Lung microvascular endothelial cell (primary cell): ENCODE measurements at regions not wholly inside any gene's neighbourhood (a gene's known extent, or its start where the extent isn't known, plus 50 kb on each side); places are given as distances from the start of the nearest gene placed in this dataset.
A peak's percentile ranks its signal among the peaks of the same experiment; 100 is the strongest.
"Not testable (repeated sequence)": the region's sequence is repeated elsewhere in the genome, so short reads cannot be mapped to it uniquely, and the experiment has no call there.

Experiments used
- DNase-seq, 2 donors: peaks; one replicate each; pipeline versions ENCODE4 v3.0.0 to v3.0.0-alpha.2; 2010; ENCODE audit warnings: low read depth in 2 of 2

DNA sequence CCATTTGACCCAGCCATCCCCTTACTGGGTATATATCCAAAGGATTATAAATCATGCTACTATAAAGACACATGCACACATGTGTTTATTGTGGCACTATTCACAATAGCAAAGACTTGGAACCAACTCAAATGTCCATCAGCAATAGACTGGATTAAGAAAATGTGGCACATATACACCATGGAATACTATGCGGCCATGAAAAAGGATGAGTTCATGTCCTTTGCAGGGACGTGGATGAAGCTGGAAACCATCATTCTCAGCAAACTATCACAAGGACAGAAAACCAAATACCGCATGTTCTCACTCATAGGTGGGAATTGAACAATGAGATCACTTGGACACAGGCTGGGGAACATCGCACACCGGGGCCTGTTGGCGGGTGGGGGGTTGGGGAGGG is 913.4 kb upstream of the DIAPH2 start:
- DNase-seq = not testable (repeated sequence)

DNA sequence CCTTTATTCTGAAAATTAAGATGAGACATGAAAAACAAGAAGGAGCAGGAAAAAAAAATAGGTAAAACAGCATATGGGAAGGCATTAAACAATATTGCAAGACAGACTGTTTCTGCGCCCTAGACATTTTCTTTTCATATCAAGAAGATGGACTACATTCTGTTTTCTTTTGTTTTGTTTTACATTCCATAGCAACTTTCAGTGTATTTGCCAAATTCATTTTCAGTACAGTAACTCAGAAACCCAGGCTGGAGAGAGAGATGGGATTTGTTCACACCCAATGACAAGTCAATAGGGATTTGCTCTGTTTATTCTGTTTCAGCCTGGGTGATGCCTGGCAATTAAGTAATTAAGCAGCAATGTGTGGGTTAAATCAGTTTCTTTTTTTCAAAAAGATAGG is 892.8 kb upstream of the DIAPH2 start:
- DNase-seq = no peak

- no peak for DNase-seq
These were observed 887.3 kb upstream of the DIAPH2 start for GRCh38 chrX:95797344-95797743.

DNA sequence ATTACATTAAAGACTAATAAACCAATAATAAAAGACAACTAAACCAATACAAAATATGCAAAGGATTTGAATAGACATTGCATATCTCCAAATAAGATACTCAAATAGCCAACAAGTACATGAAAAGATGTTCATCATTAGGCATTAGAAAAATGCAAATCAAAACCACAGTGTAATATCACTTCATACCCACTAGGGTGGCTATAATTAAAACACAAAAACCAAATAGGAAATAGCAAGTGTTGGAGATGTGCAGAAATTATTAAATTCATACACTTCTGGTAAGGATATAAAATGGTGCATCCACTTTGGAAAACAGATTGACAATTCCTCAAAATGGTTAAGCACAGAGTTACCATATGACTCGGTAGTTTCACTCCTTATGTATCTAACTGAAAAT is 860.8 kb upstream of the DIAPH2 start:
- DNase-seq = no peak

- no peak for DNase-seq
These were observed 849.4 kb upstream of the DIAPH2 start for GRCh38 chrX:95835223-95835622.

- no peak for DNase-seq
These were observed 848.1 kb upstream of the DIAPH2 start for GRCh38 chrX:95836517-95836916.

DNA sequence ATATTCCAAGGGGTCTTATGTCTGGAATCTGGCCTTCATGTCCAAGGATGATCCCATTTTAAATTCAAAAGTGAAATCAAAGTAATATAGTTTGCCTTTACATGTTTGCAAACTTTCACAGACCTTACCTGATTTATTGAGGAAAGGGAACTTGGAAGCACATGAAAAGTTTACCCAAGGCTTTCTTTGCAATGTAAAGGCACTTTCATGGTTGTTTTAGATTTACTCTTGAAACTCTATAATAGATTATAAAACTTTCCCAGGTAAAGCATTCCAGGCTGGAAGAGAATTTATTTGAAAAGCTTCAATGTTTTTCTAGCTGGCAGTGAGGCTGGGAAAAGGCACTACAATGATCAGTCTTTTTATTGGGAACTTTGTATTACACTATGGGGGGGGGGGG is 842.8 kb upstream of the DIAPH2 start:
- no peak for DNase-seq

- DNase-seq = no peak
These were observed 824.5 kb upstream of the DIAPH2 start for GRCh38 chrX:95860127-95860526.

- DNase-seq = no peak
These were observed 809.0 kb upstream of the DIAPH2 start for GRCh38 chrX:95875661-95876060.

GRCh38 chrX:95878874-95879273 is 805.8 kb upstream of the DIAPH2 start:
- no peak for DNase-seq

DNA sequence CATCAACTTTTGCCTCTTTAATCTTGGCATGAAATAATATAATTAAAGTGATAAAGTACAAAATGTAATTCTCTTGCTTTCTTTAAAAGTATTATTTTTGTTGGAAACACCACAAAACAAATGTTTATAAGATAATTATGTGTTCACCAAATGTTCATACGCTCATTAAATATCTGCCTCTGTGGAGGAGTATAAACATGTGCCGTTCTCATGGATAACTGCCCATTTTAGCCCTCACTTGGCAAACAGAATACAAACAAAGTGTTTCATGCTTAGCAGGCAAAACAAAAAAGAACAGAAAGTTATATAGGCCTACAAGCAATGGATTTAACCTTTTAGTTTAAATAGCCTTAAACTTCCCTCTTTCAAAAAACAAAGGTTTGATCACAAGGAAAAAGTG is 800.5 kb upstream of the DIAPH2 start:
- DNase-seq = peak in 1 of 2 donors; percentile 70

- DNase-seq = peak; percentile 48 to 90
These were observed 799.6 kb upstream of the DIAPH2 start for GRCh38 chrX:95885074-95885473.

DNA sequence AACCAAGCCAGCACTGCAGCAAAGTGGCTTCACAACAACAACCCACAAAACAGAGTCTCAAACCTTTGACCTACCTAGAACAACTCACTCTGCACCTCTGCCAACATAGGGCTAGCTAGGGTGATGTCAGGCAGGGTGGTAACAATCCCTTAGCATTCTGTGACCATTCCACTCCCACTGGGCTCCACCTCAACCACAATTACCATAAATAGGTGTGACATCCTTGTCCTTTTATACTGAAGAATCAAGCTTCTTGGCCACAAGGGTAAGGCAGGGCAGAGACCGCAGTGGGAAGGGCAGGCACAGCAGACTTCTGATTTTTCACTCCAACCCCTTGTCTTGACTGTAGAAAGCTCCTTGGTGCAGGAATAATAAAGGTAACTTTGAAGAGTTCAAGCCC is 795.4 kb upstream of the DIAPH2 start:
- DNase-seq = no peak

GRCh38 chrX:95893636-95894035 is 791.0 kb upstream of the DIAPH2 start:
- no peak for DNase-seq

DNA sequence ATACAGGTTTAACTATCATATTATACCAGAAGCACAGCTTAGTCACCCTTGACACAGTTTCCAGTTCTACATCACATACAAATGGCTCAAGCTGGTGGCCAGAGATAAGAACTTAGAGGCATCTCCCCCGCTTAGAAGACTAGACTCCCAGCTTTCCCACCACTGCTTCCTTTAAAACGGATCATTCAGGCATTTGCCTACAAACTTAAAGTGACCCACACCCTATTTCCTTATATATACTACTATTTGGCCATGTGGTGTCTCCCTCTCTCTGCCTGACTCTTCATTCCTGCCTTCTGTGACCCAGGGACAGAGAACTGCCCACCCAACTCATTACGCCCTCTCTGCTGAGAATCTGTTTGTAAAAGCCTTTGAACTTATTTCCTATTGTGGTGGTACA is 781.2 kb upstream of the DIAPH2 start:
- DNase-seq = peak; percentile 9 to 68

DNA sequence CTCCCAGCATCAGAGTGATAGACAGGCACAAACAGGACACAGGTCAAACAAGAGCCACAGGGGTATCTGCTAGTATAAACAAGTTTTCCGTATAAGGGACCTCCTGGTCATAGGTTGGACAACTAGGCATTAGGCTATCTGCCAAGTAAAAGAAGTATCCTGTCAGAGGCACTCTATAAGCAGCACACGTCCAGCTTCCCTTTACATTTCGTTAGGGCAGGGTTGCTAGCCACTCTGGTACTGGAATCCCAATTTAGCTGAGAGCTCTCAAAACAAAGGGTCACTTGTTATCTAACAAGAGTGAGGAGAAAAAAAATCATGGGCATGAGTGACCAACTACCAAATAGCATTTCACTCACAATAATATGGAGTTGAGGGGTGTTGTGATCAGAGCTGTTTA is 780.7 kb upstream of the DIAPH2 start:
- no peak for DNase-seq

GRCh38 chrX:95907081-95907480 is 777.6 kb upstream of the DIAPH2 start:
- DNase-seq = peak; percentile 3 to 33

GRCh38 chrX:95911062-95911461 is 773.6 kb upstream of the DIAPH2 start:
- DNase-seq = no peak

DNA sequence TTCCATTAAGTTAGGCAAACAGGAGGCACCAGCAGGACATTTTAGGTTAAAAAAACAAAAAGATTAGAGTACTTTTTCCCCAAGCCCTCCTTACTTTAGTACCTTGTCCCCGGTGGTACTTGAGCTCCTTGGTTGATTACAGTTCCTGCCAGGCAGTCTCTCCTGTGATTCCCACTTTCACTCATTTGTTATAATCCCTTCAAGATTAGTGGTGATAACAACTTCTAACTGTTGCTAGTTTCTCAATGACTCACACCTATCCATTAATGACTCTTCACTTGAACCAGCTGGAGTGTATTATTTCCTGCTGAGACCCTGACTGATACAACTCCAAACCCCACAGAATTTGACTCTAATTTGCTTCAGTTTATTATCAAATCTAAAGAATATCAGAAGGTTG is 765.0 kb upstream of the DIAPH2 start:
- peak in 1 of 2 donors; percentile 3 for DNase-seq

- DNase-seq = no peak
These were observed 739.1 kb upstream of the DIAPH2 start for GRCh38 chrX:95945528-95945927.

GRCh38 chrX:95949588-95949987 is 735.1 kb upstream of the DIAPH2 start:
- no peak for DNase-seq

- DNase-seq = no peak
These were observed 734.0 kb upstream of the DIAPH2 start for GRCh38 chrX:95950679-95951078.

- no peak for DNase-seq
These were observed 731.1 kb upstream of the DIAPH2 start for GRCh38 chrX:95953564-95953963.

DNA sequence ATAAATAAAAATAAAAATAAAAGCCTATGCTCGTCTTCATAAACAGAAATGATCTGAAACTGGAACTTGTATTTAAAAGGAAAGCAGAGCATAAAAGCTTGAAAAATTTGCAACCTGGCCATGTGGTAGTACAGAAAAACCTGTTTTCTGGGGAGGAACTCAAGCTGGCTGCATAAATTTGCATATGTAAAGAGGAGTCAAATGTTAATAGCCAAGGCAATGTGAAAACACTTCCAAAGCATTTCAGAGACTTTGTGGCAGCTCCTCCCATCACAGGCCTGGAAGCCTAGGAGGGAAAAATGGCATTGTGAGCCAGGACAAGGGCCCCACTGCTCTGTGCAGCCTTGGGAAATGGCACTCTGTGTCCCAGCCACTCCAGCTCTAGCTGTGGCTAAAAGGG is 727.9 kb upstream of the DIAPH2 start:
- DNase-seq = no peak
